ENCODE measurements at regions not wholly inside any gene's neighbourhood (a gene's known extent, or its start where the extent isn't known, plus 50 kb on each side); places are given as distances from the start of the nearest gene placed in this dataset.

DNA sequence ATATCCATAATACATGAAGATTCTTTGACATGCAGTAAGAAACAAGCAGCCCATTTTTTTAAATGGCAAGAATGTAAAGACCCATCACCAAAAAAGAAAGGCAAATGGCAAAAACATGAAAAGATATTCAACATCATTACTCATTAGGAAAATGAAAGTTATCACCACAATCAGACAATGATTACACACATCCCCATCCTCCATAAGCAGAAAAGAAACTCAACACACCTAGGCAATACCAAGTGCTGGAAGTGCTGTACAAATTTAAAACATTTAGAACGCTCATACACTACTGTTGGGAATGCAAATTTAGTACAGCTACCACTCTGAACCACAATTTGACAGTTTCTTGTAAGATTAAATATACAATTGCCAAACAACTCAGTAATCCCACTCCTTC lies 466.7 kb downstream of the ACTL7B start:
- no peak for TF ChIP-seq POLR2A (IDR thresholded peaks at IDR 0.05)
- TF ChIP-seq, protein P1, sequence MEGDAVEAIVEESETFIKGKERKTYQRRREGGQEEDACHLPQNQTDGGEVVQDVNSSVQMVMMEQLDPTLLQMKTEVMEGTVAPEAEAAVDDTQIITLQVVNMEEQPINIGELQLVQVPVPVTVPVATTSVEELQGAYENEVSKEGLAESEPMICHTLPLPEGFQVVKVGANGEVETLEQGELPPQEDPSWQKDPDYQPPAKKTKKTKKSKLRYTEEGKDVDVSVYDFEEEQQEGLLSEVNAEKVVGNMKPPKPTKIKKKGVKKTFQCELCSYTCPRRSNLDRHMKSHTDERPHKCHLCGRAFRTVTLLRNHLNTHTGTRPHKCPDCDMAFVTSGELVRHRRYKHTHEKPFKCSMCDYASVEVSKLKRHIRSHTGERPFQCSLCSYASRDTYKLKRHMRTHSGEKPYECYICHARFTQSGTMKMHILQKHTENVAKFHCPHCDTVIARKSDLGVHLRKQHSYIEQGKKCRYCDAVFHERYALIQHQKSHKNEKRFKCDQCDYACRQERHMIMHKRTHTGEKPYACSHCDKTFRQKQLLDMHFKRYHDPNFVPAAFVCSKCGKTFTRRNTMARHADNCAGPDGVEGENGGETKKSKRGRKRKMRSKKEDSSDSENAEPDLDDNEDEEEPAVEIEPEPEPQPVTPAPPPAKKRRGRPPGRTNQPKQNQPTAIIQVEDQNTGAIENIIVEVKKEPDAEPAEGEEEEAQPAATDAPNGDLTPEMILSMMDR (IDR thresholded peaks at IDR 0.05): no peak
